LoVo (cell line): ENCODE measurements at regions not wholly inside any gene's neighbourhood (a gene's known extent, or its start where the extent isn't known, plus 50 kb on each side); places are given as distances from the start of the nearest gene placed in this dataset.
A peak's percentile ranks its signal among the peaks of the same experiment; 100 is the strongest.

Experiments used
- DNase-seq: peaks from one replicate; pipeline ENCODE4 v3.0.0-alpha.2; 2016; ENCODE audit warnings: low spot score

DNA sequence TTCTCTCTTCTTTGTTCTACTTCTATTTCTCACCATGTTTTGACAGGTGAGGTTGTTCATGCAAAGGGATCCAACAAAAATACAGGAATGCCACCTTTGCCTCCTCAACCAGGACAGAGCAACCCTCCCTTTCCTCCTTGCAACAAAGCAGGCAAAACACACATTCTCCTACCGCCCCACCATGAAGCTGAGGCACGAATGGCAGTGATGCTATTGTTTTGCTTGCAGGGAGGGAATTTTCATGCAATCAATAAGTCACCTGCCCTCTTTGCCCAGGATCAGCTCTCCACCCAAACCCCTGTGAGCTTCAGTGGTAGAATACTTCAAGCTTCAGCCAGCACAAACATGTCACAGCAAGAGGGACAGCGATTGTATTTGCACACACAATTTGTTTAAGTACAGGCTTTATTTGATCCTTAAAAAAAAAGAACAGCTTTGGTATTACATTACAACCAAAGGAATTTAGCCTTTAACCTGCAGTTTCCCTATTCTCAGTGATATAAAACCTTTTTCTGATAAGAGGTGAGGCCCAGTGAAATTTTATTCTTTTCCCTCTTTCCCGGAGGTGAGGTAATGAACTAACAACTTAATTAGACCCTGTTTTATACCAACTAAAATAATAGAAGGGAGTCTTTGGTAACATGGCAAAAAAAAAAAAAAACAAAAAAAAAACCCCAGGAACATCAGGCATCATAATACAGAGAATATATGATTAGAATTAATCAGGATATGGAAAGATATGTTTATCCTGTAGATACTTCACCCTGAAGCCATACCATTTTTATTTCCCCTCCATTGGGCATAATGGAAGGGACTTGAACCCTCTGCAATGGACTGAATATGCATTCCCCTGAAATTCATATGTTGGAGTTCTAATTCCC, 87.0 kb upstream of the EEA1 start:
- peak; percentile 36 for DNase-seq

DNA sequence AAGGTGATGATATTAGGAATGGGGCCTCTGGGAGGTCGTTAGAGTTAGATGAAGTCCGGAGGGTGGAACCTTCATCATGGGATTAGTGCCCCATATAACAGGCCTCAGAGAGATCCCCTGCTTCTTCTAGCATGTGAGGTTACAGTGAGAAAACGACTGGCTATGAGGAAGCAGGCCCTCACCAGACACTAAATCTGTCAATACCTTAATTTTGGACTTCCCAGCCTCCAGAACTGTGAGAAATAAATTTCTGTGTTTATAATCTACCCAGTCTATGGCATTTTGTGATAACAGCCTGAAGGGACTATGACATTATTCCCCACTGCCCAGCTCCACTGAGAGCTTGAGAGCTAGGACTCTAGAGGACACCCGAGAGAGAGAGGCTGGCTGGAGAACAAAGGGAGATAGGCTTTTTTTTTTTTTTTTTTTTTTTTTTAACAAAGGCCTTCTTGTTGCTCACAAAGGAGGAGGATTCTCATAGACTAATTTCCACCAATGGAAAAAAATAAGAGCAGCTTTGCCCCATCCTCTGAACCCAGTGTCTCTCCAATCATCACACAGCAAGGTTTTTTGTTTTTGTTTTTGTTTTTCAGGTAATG, 87.8 kb upstream of the EEA1 start:
- DNase-seq: no peak

DNA sequence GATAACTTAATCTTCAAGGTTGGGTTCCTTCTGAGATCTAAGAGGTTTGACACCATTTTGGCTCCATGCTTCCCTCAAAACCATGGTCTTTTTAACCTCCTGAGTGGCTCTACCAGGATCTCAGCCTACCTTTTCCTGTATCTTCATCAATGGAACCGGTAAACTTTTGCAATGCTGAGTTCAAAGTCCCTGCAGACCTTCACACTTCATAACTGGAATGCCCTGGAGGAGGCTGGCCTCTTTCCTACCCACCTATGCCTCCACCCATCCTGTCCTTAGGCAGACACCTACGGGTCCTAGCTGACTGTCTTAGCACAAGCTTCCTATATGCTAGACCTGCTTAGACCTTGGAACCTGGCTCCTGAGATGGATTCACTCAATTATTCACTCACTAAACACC, 89.5 kb upstream of the EEA1 start:
- DNase-seq: peak; percentile 29

DNA sequence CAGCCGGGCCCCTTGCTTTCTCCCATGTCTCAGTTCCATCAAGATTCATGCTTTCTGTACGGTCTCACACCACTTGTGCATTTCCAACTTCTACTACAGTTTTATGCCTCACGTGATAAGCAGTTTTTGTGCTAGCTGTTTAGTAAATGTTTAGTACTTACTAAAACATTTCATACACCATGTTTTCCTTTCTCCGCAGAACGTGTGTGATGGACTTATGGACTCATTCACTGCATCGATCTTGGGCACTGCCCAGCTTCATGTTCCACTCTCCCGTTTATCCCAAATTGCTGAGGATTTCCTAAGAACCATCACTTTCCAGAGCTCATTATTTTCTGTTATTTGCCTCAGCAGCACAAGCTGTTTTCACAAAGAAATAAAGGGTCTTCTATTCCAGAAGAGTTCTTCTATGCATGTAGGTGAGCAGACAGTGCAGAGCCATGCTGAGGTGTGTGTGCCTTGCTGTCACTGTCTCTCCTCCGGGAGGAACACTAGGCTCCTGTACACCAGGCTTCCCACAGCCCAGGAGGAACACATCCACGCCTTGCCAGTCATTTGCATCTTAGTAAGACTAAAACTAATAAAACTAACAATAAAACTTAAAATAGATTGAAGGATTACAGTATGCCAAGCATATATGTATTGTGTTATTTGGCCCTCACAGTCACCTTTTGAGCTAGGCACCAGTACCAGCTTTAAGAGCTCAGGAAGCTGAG, 90.3 kb upstream of the EEA1 start:
- DNase-seq: peak; percentile 27

DNA sequence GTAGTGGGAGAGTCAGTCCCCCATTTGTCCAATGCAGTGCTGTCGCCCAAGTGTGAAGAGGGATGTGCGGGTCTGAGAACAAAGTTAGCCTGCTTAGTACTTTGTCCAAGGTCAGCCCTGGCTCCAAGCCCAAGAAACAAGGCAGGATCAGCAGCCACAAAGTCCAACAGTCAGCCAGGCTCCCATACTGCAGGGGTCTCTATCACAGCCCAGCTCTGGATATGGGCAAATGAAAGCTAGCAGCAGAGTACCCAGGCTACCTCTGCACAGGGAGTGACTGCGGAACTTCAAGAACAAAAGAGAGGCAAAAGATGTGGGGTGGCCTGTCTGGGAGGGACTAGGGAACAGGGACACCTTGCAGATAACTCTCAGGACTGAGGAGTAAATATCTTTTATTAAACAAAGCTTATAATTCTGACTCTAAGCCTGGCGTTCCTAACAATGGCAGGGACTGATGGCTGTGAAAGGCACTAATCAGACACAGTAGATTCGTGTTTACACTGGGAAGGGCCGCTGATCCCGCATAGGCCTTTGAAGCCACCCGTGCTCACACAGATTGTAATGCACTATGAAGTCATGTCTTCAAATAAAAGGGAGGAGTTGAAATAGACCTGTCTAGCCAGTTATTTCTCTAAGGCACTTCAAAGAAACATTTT, 91.0 kb upstream of the EEA1 start:
- DNase-seq: peak; percentile 89

DNA sequence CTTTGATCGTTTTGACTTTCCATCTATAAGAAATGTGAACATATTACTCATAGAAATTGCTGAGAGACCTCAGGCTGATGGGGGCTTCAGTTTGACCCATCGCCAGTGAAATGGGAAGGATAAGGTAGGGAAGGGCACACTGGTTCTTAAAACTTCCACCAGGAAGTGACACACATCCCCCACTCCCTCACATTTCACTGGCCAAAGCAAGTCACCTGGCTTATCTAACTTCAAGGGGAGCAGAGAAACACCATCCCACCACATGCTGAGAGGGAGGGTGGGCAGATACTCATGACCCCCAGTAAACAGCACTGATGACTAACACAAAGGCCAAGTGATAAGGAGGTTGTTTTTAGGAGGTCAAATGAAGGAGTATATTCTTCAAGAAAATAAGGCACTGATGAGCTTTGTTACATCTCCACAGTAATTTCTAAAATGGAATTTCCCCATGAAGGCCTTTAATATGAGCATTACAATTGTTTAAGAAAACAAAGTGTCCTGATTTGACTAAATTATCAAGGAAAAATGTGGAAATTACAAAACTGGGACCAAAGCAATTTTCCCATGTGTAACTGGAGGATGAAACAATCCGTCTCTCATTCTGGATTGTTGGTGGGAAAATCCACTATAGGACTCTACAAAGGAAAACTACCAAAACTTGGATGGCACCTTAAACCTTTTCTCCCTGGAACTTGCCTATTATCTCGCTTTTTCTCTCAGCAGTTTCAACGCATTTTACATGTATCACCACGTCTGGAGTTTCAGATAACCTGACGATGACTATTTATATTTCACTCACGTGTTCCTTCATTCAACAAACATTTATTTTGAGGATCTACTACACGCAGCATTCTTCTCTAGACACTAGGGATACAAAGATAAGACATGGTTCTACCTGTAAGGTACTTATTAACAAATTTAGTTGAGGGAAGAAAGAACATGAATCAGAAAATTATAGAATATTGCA, 91.8 kb upstream of the EEA1 start:
- DNase-seq: no peak

DNA sequence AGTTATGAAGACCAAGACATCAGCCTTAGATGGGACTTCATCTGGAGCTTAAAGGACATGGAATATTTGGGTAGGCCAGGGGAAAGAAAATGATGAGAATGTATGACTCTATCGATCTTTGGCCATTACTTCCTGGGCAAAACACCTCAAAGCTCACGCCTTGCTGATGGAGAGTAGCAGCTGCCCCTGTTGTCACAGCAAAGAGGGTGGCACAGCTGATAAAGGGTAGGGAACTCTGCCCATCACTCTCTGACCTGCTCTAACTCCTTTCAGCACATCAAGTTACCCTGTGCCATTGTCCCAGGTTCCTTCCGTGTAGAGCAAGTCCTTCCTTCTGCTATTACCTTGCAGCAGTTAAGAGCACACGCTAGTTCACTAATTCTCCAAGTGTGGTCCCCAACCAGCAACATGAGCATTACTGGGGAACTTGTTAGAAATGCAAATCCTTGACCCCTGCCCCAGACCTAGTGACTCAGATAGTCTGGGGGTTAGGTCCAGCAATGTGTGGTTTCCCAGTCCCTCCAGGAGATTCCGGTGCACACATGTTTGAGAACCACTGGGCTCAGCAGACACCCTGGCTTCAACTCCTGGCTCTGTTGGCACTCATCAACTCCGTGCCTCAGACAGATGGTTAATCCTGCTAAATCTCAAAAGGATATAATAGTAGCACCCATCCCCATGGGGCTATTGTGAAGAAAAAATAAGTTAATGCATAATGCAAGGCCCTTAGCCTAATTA, 93.7 kb upstream of the EEA1 start:
- DNase-seq: no peak

DNA sequence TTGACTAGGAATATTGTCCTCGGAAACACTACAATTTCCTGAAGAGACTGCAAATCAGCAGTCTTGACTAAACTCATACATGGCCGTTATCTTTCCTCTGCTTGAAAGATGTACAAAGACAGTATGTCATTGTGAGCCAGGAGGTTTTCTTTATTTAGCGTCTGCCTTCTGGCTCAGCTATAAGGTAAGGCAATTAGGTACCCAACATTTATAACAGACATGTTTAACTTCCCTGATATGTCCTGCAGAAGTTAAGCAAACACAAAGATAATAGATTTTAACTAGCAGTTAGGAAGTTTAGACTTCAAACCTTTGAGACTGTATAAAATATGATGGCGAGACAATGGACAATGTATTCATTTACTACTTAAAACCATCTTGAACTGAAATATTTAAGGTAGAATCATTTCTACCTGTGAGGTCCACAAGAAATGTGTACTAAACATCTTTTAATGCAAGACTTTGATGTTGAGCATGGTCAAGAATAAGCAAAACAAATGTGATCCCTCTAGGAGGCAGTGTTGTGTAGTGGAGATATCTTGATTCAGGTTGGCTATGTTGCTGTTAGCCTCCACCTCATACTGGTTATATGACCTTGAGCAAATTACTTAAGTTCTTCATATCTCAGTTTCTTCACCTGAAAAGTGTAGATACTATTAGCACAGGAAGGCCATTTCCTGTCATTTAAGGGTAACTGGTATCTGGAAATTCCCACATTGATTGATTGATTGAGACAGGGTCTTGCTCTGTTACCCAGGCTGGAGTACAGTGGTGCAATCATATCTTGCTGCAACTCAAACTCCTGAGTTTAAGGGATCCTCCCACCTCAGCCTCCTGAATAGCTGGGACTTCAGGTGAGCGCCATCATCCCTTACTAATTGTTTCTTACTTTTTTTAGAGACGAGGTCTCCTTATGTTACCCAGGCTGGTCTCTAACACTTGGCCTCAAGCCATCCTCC, 96.3 kb upstream of the EEA1 start:
- peak; percentile 30 for DNase-seq

DNA sequence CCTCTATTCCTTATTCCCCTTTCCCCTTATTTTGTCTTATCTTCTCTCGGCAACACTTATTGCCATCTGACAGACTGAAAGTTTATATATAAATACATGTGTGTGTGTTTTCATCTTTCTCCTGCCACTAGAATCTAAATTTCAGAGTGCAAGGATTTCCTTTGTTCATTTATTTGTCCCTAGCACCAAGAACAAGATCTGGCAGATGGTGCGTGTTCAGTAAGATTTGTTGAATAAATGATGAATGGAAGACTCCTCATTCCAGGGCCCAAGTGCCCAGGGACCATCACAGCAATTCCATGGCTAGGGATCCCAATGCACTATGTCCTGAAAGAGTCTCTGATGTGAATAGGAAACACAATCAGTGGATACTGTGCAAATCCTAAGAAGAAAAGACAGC, 97.9 kb upstream of the EEA1 start:
- DNase-seq: no peak

DNA sequence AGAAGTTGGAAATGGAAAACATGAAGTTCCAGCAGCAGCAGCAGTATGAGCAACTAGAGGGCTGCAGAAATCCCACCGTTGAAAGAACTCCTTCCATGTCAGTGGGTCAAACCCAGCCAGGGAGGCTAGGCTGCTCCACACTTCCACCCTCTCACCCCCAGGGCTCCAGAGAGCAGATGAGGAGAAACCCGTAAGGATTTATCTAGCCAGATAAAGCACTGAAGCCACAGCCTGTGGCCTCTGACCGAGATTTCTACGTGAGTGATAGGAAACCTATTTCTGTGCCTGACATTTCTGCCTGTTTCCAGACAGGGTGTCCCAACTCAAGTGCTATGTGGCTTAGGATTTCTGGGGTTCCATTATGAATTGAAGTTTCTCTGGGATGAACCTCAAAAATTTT, 100.0 kb upstream of the EEA1 start:
- no peak for DNase-seq

DNA sequence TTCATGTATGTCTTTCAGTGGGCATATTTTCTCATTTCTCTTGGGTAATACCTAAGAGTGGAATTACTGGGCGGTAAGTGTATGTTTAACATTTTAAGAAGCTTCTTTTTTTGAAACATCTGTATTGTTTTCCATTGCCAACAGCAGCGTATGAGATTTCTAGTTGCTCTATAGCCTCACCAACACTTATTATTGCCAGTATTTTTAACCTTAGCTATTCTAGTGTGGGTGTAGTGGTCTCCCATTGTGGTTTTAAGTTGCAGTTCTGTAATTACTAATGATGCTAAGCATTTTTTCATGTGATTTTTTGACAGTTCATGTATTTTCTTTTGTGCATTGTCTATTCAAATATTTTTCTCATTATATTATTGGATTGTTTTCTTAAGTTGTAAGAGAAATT, 101.9 kb upstream of the EEA1 start:
- DNase-seq: no peak

DNA sequence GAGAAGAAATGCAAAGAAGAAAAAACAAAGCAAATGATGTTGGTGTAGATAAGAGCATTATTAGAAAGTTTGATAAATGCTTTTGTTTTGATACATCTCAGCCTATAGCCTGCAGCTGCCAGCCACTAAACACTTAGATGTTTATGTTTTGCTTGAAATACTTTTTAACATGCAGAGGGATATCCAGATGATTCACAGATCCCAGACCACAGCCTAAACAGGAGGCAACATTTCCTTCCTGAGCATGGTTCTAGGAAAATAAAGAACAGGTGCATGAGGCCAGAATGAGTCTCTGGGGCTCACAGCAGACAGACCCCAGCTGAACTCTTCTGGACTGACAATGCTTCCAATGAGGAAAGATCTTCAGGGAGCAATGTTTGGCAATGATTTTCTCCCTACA, 103.7 kb upstream of the EEA1 start:
- DNase-seq: no peak

DNA sequence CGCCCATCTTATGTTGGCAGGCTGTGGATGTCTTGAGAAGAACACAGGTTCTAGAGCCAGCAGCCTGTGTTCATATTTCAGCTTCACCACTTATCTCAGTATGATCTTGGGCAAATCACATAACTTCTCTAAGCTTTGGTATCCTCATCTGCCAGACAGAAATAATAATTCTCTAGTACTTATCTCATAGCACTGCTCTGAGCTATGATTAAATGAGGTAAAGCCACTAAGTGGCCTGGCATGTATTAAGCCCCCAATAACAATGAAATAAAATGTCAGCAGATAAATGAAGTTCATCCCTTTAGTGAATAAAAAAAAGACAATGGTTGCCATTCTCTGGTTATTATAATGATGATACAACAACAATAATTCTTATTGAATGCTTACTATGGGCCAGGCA, 104.9 kb upstream of the EEA1 start:
- DNase-seq: no peak

DNA sequence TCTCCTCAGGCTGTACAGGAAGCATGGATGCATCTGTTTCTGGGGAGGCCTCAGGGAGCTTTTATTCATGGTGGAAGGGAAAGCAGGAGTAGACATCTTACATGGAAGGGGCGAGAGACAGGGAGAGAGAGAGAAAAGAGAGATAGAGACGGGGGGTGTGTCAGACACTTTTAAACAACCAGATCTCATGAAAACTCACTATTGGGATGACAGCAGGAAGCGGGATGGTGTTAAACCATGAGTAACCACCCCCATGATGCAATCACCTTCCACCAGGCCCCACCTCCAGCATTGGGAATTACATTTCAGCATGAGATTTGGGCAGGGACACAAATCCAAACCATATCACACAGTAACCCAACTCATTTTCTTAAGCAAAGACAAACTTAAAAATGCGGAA, 110.0 kb upstream of the EEA1 start:
- no peak for DNase-seq

DNA sequence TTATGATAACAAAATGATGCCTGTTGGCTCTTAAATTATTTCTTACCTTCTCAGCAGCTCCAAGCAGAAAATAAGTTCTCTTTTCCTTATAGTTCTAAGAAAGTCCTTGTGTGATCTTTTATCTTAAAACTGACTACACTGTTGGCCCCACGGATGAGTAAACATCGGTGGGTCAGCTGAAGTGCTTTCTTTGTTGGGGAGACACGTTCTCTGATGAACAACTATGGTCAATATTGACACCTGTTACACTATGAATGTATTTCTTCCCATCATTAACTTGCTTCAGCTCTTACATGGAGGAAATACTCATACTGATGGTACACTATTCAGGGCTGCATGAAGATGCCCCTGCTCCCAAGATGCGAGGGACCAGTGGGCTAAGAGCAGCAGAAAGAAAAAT, 110.8 kb upstream of the EEA1 start:
- no peak for DNase-seq

DNA sequence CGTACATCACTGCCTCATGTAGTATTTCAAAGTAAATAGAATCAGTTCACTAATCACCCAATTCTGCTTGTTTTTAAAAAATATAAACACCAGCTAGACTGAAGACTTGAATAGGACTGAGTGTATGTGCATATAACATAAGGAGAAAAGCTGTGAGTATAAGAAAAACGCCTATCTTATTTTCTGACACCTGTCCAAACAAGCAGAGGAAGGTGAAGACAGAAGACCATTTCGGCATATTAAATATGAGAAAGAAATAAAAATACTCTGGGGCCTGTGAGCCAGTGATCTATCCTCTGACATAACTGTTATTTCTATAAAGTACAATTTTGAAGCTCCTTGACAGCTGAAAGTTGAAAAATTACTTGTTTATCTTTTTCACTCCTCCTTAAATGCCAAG, 111.3 kb upstream of the EEA1 start:
- DNase-seq: no peak

DNA sequence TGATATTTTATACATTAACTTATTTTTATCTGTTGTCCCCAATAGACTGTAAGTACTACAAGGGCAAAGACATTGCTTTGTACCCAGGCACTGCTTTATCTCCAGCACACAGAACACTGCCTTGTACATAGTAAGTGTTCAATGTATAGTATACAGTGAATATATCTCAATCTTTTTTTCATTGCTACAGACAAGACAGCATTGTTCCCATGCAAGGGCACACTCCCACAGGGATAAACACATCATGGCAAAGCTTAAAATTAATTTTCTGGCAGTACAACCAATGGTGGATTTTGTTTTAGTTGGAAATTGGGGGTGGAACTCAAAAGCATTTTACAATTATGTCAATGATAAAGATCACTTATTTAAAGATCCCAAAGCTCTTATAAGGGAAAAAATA, 112.3 kb upstream of the EEA1 start:
- DNase-seq: no peak

DNA sequence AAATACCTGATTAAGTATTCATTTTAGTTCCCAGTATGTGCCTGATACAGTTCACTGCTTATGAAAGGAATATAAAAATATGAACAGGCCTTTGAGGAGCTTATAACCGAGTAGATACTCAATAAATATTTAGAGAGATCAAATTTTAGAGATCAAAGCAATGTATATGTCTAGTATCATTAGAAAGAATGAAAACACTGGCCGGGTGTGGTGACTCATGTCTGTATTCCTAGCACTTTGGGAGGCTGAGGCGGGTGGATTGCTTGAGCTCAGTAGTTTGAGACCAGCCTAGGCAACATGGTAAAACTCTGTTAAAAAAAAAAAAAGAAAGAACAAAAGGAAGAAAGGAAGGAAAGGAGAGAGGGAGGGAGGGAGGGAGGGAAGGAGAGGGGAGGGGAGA, 113.2 kb upstream of the EEA1 start:
- DNase-seq: peak; percentile 37

DNA sequence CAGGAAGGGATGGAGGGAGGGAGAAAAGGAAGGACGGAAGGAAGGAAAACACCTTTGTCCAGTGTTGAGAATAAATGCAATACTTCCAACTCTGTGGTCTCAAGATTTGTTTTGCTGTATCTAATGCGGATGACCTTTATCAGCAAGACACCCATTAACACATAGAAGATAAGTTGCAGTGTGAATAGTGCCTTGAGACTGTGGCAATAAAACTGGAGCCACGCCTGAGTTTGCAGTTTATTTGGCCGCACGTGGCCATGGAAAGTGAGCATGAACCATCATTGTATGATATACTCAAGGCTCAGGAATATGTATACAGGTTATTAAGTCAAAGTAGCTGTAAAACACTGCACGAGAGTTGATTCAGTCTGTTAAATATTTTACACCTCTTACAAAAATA, 113.6 kb upstream of the EEA1 start:
- DNase-seq: peak; percentile 57
